GM19397 (cell line): ENCODE measurements at regions not wholly inside any gene's neighbourhood (a gene's known extent, or its start where the extent isn't known, plus 50 kb on each side); places are given as distances from the start of the nearest gene placed in this dataset.
"Not testable (repeated sequence)": the region's sequence is repeated elsewhere in the genome, so short reads cannot be mapped to it uniquely, and the experiment has no call there.

Source experiments
- ATAC-seq: cut with Tn5 transposase; IDR thresholded peaks from one replicate; pipeline ENCODE4 v1.9.1; 2021; ENCODE audit warnings: mild to moderate bottlenecking, moderate library complexity; ENCODE audit not compliant: unreplicated experiment

- no peak for ATAC-seq
Measured at GRCh38 chr11:121872356-121872755, 243.7 kb downstream of the BLID start.

DNA sequence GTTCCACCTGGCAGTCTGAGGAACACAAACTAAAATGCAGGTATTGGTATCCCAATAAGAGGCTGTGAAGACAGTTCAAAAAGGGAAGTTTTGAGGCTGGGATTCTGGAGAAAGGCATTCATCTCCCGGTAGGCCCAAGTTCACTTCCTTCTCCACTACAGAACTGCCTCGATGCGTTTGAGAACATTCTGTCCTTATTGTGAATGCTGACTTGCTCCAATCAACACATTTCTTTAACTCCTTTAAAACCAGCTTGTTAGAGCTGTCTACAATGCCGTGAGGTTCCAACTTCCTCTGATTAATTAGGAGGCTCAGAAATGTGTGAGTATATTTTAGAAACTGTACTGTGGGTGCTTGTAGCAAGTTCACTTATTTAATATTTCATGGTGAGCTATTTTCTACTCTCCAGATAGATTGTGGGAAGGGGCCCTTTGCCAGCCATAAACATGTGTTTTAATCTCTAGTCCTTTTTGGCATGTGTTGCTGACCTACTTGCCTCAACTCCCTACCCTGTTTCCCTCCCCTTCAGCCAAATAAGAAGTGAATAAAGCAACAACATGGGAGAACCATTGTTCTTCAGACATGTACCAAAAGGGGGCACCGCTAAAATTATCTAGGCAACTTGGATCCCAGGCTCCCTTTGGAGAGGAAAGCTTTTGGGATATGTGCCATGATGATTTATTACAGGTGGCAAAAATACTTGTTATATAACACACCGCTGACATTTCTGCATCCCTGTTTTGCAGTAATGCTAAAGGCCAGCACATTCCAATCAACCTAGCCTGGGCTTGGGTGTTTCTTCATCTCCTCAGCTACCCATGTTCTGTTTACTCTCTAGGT is 245.6 kb downstream of the BLID start:
- ATAC-seq = no peak

DNA sequence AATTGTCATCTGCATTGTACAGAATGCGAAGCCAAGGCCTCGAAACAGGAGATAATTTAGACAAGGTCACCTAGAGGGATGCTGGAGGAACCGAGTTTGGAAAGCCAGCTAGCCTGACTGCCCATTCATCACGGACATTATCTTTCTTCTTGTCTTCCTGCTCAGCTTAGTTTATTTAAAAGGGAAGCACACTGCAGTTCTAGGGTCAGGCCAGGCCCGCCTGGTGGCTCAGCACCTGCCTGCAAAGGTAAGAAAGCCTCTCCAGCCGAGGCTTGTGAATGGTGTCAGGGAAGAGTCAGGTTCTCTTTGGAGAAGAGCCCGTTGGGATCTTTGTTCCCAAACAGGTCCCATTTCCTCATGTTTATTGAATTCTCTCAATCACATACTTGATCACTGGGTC is 246.5 kb downstream of the BLID start:
- no peak for ATAC-seq

DNA sequence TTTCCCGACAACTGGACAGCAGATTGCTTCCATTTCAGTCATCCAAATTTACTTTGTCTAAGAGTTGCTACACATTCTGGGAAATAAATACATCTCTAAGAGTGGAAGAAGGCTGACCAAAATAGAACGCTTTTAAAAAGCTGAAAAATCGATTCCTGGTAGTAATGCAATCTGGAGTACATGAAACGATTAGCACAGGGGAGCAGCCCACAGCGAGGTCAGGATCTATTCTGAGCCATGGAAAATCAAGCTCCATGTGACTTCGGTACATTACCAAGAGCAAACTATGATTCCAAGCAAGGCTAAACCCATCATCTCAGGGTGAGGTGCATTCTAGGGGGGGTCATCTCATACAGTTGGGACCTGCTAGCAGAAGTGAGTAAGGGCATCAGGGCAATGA is 249.3 kb downstream of the BLID start:
- no peak for ATAC-seq

DNA sequence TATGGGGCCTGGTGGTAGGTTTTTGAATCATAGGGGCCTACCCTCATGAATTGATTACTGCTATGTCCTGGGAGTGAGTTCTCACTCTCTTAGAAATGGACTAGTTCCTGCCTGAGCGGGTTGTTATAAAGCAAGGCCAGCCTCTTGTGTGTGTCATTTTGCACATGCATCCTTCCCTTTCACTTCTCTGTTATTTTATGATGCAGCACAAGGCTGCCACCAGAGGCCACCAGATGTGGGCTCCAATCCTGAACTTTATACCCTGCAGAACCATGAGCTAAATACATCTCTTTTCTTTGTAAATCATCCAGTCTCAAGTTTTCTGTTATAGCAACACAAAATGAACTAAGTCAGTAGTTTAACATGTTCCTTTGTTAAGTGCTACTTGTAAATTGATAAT is 251.4 kb downstream of the BLID start:
- no peak for ATAC-seq

DNA sequence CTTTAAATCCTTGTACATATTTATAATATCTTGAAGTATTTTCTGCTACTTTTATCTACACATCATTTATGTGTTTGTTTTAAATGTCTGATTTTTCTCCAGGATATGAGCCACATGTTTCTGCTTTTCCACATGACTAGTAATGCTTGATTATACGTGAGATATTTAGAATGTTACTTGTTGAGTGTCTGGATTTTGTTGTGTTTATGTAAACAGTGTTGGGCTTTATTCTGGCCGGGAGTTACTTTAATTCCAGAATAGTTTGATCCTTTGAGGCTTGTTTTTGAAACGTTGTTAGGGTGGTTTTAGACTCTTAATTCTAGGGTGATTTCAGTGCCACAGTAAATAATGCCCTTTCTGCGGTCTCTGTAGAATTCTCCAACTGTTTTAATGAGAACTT is 252.9 kb downstream of the BLID start:
- ATAC-seq = no peak

- not testable (repeated sequence) for ATAC-seq
Measured at GRCh38 chr11:121855138-121855537, 260.9 kb downstream of the BLID start.

GRCh38 chr11:121844016-121844415 is 272.0 kb downstream of the BLID start:
- ATAC-seq = no peak

DNA sequence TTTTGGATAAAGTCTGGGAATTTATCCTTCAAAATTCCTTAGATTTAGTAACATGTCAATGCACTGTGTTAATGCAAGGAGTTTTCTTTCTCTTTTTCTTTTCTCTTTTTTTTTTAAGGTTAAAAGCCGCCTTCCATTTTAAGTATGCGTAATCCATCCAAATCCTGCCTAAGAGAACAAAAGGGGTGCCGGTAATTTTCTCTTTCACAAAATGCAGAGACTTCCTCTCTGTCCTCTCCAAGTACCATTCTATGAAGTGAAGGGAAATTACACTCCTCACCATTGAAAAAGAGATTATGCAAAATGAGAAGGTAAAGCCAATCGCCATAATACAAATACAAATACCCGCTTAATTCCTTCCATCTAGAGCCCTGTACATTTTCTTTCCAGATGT is 273.8 kb downstream of the BLID start:
- no peak for ATAC-seq

- no peak for ATAC-seq
Measured at GRCh38 chr11:121841487-121842191, 274.4 kb downstream of the BLID start.

- no peak for ATAC-seq
Measured at GRCh38 chr11:121839781-121840180, 276.2 kb downstream of the BLID start.

DNA sequence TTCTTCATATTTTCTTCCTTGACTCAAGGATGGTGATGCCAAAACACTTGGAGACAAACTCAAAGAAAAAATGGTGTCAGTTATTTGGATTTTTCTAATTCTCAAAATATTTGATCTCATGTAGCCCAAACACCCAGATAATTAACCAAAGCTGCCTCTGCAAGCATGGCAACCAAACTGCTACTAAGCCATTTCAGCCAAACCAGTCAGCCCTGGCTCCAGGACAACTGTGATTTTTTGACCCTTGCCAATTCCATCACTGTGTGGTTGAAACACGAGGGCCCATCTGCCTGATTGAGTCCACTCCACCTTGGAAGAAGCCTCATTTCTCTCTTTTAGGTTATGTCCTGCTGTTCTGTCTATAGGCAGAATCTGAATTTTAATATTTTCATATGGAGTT is 277.4 kb downstream of the BLID start:
- no peak for ATAC-seq

GRCh38 chr11:121833970-121834369 is 282.0 kb downstream of the BLID start:
- no peak for ATAC-seq

GRCh38 chr11:121829159-121829643 is 286.8 kb downstream of the BLID start:
- ATAC-seq = no peak

- no peak for ATAC-seq
Measured at GRCh38 chr11:121814962-121815361, 301.1 kb downstream of the BLID start.

DNA sequence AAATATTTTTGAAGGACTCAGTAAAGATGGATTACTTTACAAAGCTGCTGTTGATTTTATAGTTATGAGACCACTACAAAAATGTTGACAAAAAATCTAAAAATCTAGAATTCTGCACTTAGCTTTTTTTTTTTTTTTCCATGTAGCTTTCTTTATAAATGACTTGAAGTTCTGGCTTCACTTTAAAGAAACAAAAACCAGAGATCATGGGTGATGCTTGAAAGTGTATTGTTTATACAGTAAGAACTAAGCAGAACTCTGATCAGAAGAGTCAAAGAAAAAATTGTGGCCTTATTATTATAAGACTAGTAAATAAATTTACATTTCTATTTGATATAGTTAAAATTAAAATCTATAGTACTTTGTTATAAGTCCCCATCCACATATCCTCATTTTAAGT is 301.7 kb downstream of the BLID start:
- ATAC-seq = no peak

GRCh38 chr11:121810291-121810690 is 305.7 kb downstream of the BLID start:
- ATAC-seq = no peak

DNA sequence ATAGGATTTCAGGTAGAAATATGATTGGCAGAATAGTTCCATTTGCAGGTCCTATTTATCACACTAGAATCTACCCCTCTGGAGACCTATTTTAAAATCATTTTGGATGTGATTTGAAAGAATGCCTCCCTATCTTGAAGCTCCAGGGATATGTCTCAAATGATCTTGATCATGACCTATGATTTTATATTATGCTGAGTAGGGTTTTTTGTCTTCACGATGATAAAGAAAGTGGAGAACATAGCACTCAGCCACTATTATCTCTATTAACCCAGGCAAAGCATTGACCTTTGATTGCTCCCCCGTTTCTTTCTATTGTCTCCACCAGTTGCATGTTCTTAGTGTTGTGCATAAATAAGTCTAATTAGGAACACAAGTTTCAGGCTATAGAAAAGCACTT is 307.9 kb downstream of the BLID start:
- no peak for ATAC-seq

DNA sequence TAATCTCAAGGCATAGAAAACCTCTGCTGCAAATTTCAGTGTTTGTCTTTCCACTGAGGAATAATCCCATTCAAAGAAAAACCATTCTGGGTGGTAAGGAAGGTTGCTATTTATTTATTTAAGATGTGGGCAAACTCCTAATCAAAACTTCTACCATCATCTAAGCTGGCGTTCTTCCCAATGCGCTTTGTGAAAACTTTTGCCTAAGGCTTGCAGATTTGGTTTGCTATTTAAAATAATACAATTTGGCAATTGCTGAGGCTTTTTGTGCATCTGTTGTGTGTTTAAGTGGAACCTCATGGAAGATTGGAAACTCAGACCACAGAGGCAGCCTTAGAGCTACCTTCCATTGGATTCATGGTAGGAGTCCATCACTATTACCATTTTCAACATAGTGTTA is 309.0 kb downstream of the BLID start:
- ATAC-seq = no peak

DNA sequence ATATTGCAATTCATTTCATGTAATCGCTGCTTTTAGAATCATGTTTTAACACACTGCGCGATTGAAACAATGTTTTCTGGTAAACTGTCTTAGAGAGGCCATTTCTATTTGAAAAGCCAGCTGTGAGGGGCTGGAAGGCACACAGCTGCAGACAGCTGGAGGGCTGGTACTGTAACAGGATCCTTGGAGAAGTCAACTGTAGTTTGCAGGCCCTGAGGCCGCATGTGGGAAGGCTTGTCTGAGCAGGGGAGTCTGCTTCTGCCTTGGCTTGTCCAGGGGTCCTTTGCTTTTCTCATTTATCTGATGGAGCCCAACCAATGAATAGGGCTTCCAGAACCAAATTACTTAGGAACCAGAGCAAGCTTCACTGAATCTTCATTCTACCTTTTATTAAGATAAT is 313.5 kb downstream of the BLID start:
- no peak for ATAC-seq

- no peak for ATAC-seq
Measured at GRCh38 chr11:121801781-121802180, 314.2 kb downstream of the BLID start.

DNA sequence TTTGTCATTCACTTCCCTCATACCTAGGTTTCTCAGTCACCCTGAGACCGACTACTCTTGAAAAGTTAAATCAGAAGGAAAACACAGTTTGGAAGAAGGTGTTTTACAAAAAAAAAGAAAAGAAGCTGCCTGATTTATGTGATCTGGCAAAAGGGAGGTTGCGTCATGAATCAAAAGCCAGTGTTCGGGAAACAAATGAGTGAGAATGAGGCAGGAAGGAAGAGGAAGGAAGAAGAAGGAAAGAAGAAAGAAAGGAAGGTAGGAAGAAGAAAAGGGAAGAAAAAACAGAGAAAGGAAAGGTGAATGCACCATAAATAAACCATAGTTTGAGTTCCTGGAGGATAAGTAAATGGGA is 314.6 kb downstream of the BLID start:
- ATAC-seq = no peak
